Sigmoid colon (tissue), 3 donors: ENCODE measurements at regions not wholly inside any gene's neighbourhood (a gene's known extent, or its start where the extent isn't known, plus 50 kb on each side); places are given as distances from the start of the nearest gene placed in this dataset.

Experiments used
- CTCF ChIP-seq, 4 experiments: fragments of 450-650 bp in 3 of 4; fragments of 200-600 bp in 1 of 4; IDR thresholded peaks; one replicate each; pipeline ENCODE4 v1.5.1; 2016 to 2019; ENCODE audit warnings: antibody characterized with exemption in 4 of 4, mild to moderate bottlenecking in 3 of 4, moderate library complexity in 2 of 4
- POLR2A ChIP-seq, 2 donors: fragments of 450-650 bp; IDR thresholded peaks; one replicate each; pipeline ENCODE4 v1.6.1; 2016; ENCODE audit warnings: antibody characterized with exemption in 2 of 2, mild to moderate bottlenecking in 2 of 2, moderate library complexity in 2 of 2

- TF ChIP-seq CTCF (IDR thresholded peaks at IDR 0.05) (no peak), POLR2A (IDR thresholded peaks at IDR 0.05) (no peak)
Observed at GRCh38 chr5:167049771-167050567, 1241.5 kb upstream of the WWC1 start.
